A549 (cell line): ENCODE measurements at regions not wholly inside any gene's neighbourhood (a gene's known extent, or its start where the extent isn't known, plus 50 kb on each side); places are given as distances from the start of the nearest gene placed in this dataset.

Experiments
- ATAC-seq, 2 experiments: fragments of 200-7000 bp in 1 of 2; fragments of >200 bp in 1 of 2; cut with Nextera tagmentation in 1 of 2; cut with Tn5 transposase in 1 of 2; 3 replicates each; pipeline versions ENCODE4 v1.8.0 to v1.9.1; 2018 to 2020; ENCODE audit warnings: mild to moderate bottlenecking in 1 of 2, moderate library complexity in 1 of 2
- CTCF ChIA-PET: fragments of 300-600 bp; sonication (Branson Sonifier 250); formaldehyde crosslinking; extraction: SDS; loops from one replicate; lab custom pipeline; 2021; ENCODE audit warnings: antibody characterized with exemption, inconsistent platforms; lab: Yijun Ruan, JAX
- POLR2A ChIA-PET: fragments of 350-600 bp; formaldehyde crosslinking; extraction: SDS; loops from one replicate; lab custom pipeline; 2021; ENCODE audit warnings: antibody characterized with exemption, inconsistent platforms; lab: Yijun Ruan, JAX
- DNase-seq, 2 experiments: peaks; one replicate each; pipeline versions ENCODE4 v3.0.0 to v3.0.0-alpha.2; 2011 to 2016; ENCODE audit warnings: low read depth in 1 of 2, low spot score in 1 of 2
- FAIRE-seq: peaks from 2 replicates; lab custom pipeline; 2011; peaks lifted over from hg19 to GRCh38; lab: Jason Lieb, UNC
- H3K27ac ChIP-seq, 2 experiments: fragments of >200 bp; sonication (Bioruptor Twin); formaldehyde crosslinking; 3 replicates each; pipeline ENCODE4 v1.5.1; 2016 to 2017
- H3K4me1 ChIP-seq: fragments of >200 bp; sonication (Bioruptor Twin); formaldehyde crosslinking; 3 replicates; pipeline ENCODE4 v1.6.1; 2016
- H3K4me2 ChIP-seq: fragments of >200 bp; sonication (Bioruptor Twin); formaldehyde crosslinking; 3 replicates; pipeline ENCODE4 v1.6.1; 2016
- H3K4me3 ChIP-seq: fragments of >200 bp; sonication (Bioruptor Twin); formaldehyde crosslinking; 3 replicates; pipeline ENCODE4 v1.5.1; 2016
- H3K9me3 ChIP-seq: fragments of >200 bp; sonication (Bioruptor Twin); formaldehyde crosslinking; 3 replicates; pipeline ENCODE4 v1.6.1; 2016
- CBX8 ChIP-seq: fragments of 200-600 bp; sonication (generic); IDR thresholded peaks from 2 replicates; pipeline ENCODE4 v1.6.1; 2016
- CHD2 ChIP-seq: fragments of 150-350 bp; IDR thresholded peaks from 2 replicates; pipeline ENCODE4 v1.6.1; 2014; ENCODE audit warnings: low read length; ENCODE audit not compliant: partially characterized antibody
- CHD4 ChIP-seq: fragments of 200-600 bp; sonication (generic); IDR thresholded peaks from 2 replicates; pipeline ENCODE4 v1.6.1; 2016; ENCODE audit warnings: antibody characterized with exemption, mild to moderate bottlenecking, borderline replicate concordance
- EHF ChIP-seq: fragments of 250-450 bp; sonication (Bioruptor Pico); IDR thresholded peaks from 2 replicates; pipeline ENCODE4 v1.5.0; 2020; ENCODE audit warnings: mild to moderate bottlenecking
- ELK1 ChIP-seq: fragments of 150-350 bp; IDR thresholded peaks from 2 replicates; pipeline ENCODE4 v1.6.1; 2014; ENCODE audit warnings: low read depth, mild to moderate bottlenecking, low read length
- FOSL2 ChIP-seq, 2 experiments: fragments of 450-650 bp in 1 of 2; fragments of >200 bp in 1 of 2; sonication (Bioruptor Twin) in 1 of 2; formaldehyde crosslinking; IDR thresholded peaks; 2 replicates each; pipeline versions ENCODE4 v1.5.0 to v1.6.1; 2016 to 2020; ENCODE audit warnings: mild to moderate bottlenecking in 1 of 2, moderate library complexity in 1 of 2
- HEYL ChIP-seq: fragments of 250-450 bp; sonication (Bioruptor Pico); IDR thresholded peaks from 2 replicates; pipeline ENCODE4 v1.8.0; 2021; ENCODE audit warnings: mild to moderate bottlenecking, moderate library complexity
- HMGXB4 ChIP-seq: fragments of 250-450 bp; sonication (Bioruptor Pico); IDR thresholded peaks from 2 replicates; pipeline ENCODE4 v1.5.0; 2021; ENCODE audit warnings: mild to moderate bottlenecking, moderate library complexity, borderline replicate concordance
- HOXB13 ChIP-seq: fragments of 250-450 bp; sonication (Bioruptor Pico); IDR thresholded peaks from 2 replicates; pipeline ENCODE4 v1.5.0; 2020; ENCODE audit warnings: low read depth, mild to moderate bottlenecking, moderate library complexity
- KDM1A ChIP-seq: fragments of 200-600 bp; sonication (generic); IDR thresholded peaks from 2 replicates; pipeline ENCODE4 v1.6.1; 2016; ENCODE audit warnings: low read depth, mild to moderate bottlenecking
- KDM5A ChIP-seq: fragments of 200-600 bp; sonication (generic); IDR thresholded peaks from 2 replicates; pipeline ENCODE4 v1.6.1; 2016; ENCODE audit warnings: antibody characterized with exemption, mild to moderate bottlenecking
- MYC ChIP-seq: IDR thresholded peaks from 2 replicates; pipeline ENCODE4 v1.6.1; 2012; ENCODE audit warnings: mild to moderate bottlenecking, inconsistent platforms, low read length, improper control_type of control experiment, borderline replicate concordance
- NPAS2 ChIP-seq: fragments of 250-450 bp; sonication (Bioruptor Pico); IDR thresholded peaks from 2 replicates; pipeline ENCODE4 v1.8.0; 2022; ENCODE audit warnings: mild to moderate bottlenecking, moderate library complexity, borderline replicate concordance
- NR3C1 ChIP-seq: fragments of >200 bp; sonication (Bioruptor Twin); formaldehyde crosslinking; IDR thresholded peaks from 3 replicates; pipeline ENCODE4 v1.6.1; 2017
- POLR2A ChIP-seq: IDR thresholded peaks from 2 replicates; pipeline ENCODE4 v1.6.1; 2012; ENCODE audit warnings: mild to moderate bottlenecking, low read length
- POLR2AphosphoS2 ChIP-seq: conservative IDR thresholded peaks from 2 replicates; pipeline ENCODE4 v1.6.1; 2012; ENCODE audit warnings: low read length, improper control_type of control experiment, inconsistent platforms
- RAD21 ChIP-seq, 2 experiments: fragments of >200 bp in 1 of 2; sonication (Bioruptor Twin) in 1 of 2; formaldehyde crosslinking in 1 of 2; IDR thresholded peaks in 1 of 2; conservative IDR thresholded peaks in 1 of 2; 2 replicates in 1 of 2; 3 replicates in 1 of 2; pipeline ENCODE4 v1.6.1; 2012 to 2018; ENCODE audit warnings: inconsistent platforms in 1 of 2
- REST ChIP-seq: fragments of 200-600 bp; sonication (generic); IDR thresholded peaks from 2 replicates; pipeline ENCODE4 v1.6.1; 2016; ENCODE audit warnings: antibody characterized with exemption, mild to moderate bottlenecking, moderate library complexity
- RFX5 ChIP-seq: fragments of 450-650 bp; IDR thresholded peaks from 2 replicates; pipeline ENCODE4 v1.7.1; 2014; ENCODE audit warnings: antibody characterized with exemption, mild to moderate bottlenecking, moderate library complexity
- RNF2 ChIP-seq: fragments of 200-600 bp; sonication (generic); IDR thresholded peaks from 2 replicates; pipeline ENCODE4 v1.6.1; 2016; ENCODE audit warnings: low read depth, mild to moderate bottlenecking, antibody characterized with exemption, moderate library complexity, borderline replicate concordance
- SMC3 ChIP-seq: fragments of >200 bp; sonication (Bioruptor Twin); formaldehyde crosslinking; IDR thresholded peaks from 3 replicates; pipeline ENCODE4 v1.6.1; 2018; ENCODE audit warnings: inconsistent platforms
- SREBF2 ChIP-seq: fragments of 450-650 bp; IDR thresholded peaks from 2 replicates; pipeline ENCODE4 v1.6.1; 2014; ENCODE audit warnings: mild to moderate bottlenecking, moderate library complexity
- TFCP2L1 ChIP-seq: fragments of 250-450 bp; sonication (Bioruptor Pico); IDR thresholded peaks from 2 replicates; pipeline ENCODE4 v1.5.0; 2021; ENCODE audit warnings: mild to moderate bottlenecking
- TP53 ChIP-seq: fragments of 250-450 bp; sonication (Bioruptor Pico); IDR thresholded peaks from 2 replicates; pipeline ENCODE4 v1.5.0; 2021; ENCODE audit warnings: mild to moderate bottlenecking, moderate library complexity
- ZC3H11A ChIP-seq: fragments of 450-650 bp; IDR thresholded peaks from 2 replicates; pipeline ENCODE4 v1.6.1; 2014; ENCODE audit warnings: antibody characterized with exemption, mild to moderate bottlenecking
- WGBS: methylation state at CpG from one replicate; pipeline ENCODE4 v1.1.6; 2017; ENCODE audit errors: missing lambda C conversion rate; 5-methylcytosine and 5-hydroxymethylcytosine counted together

GRCh38 chr4:161189286-161190134 lies 974.3 kb downstream of the FSTL5 start:
- no peak for DNase-seq
- TF ChIP-seq POLR2A (no peak), TP53 (no peak), REST (no peak), RNF2 (no peak), MYC (no peak), KDM1A (no peak), ZC3H11A (no peak)
- 35% methylated on average over 4 of the region's 4 CpGs for WGBS
- Histone ChIP-seq H3K4me2 (no peak overlapping the region), H3K4me3 (no peak overlapping the region), H3K9me3 (no peaks in the 10 kb centered on the region), H3K4me1 (no peaks in the 10 kb centered on the region), H3K27ac (no peak overlapping the region)
- no peak for FAIRE-seq
- ChIA-PET POLR2A (no interaction called here), CTCF (no interaction called here)
- no peak for ATAC-seq

- no peak overlapping the region for H3K4me2 ChIP-seq
- ATAC-seq (no peak), FAIRE-seq (no peak), DNase-seq (no peak)
- WGBS: 68% methylated on average over 6 of the region's 6 CpGs
- ChIA-PET CTCF (no interaction called here), POLR2A (no interaction called here)
- TF ChIP-seq ZC3H11A (no peak), CHD2 (no peak), NR3C1 (no peak), SREBF2 (no peak)
- no peak overlapping the region for H3K4me3 ChIP-seq
- H3K27ac ChIP-seq: no peak overlapping the region
- no peaks in the 10 kb centered on the region for H3K4me1 ChIP-seq
- H3K9me3 ChIP-seq: no peaks in the 10 kb centered on the region
Measured at GRCh38 chr4:161188578-161188977, 975.2 kb downstream of the FSTL5 start.

- ATAC-seq (no peak), FAIRE-seq (no peak), DNase-seq (no peak)
- Histone ChIP-seq H3K27ac (no peak overlapping the region), H3K4me3 (no peak overlapping the region), H3K9me3 (no peaks in the 10 kb centered on the region), H3K4me2 (no peak overlapping the region), H3K4me1 (no peaks in the 10 kb centered on the region)
- no peak for TF ChIP-seq CBX8
- no peak for TF ChIP-seq HMGXB4 (CRISPR knock-in tag)
- no peak for TF ChIP-seq HEYL (CRISPR knock-in tag)
- TF ChIP-seq SMC3: no peak
- no peak for TF ChIP-seq TFCP2L1
- TF ChIP-seq NR3C1: no peak
- no peak for TF ChIP-seq ELK1
- TF ChIP-seq FOSL2 (IDR thresholded peaks at IDR 0.05): no peak
- TF ChIP-seq FOSL2 (CRISPR knock-in tag; IDR thresholded peaks at IDR 0.05): no peak
- no peak for TF ChIP-seq RFX5
- TF ChIP-seq HOXB13 (CRISPR knock-in tag): no peak
- no peak for TF ChIP-seq RAD21 (conservative IDR thresholded peaks at IDR 0.05 in 1 of 2, IDR thresholded peaks at IDR 0.05 in 1 of 2)
- no peak for TF ChIP-seq EHF (CRISPR knock-in tag)
- no peak for TF ChIP-seq CHD4
- no peak for TF ChIP-seq KDM5A
- no peak for TF ChIP-seq NPAS2
- TF ChIP-seq POLR2AphosphoS2: no peak
- ChIA-PET POLR2A (no interaction called here), CTCF (no interaction called here)
- 18% methylated on average over 1 of the region's 1 CpG for WGBS
Measured at GRCh38 chr4:161187569-161187968, 976.2 kb downstream of the FSTL5 start.
